GM18502 (cell line): ENCODE measurements at regions not wholly inside any gene's neighbourhood (a gene's known extent, or its start where the extent isn't known, plus 50 kb on each side); places are given as distances from the start of the nearest gene placed in this dataset.

ENCODE experiments used
- ATAC-seq: cut with Tn5 transposase; IDR thresholded peaks from one replicate; pipeline ENCODE4 v1.9.1; 2021; ENCODE audit warnings: mild to moderate bottlenecking; ENCODE audit not compliant: unreplicated experiment, poor library complexity

DNA sequence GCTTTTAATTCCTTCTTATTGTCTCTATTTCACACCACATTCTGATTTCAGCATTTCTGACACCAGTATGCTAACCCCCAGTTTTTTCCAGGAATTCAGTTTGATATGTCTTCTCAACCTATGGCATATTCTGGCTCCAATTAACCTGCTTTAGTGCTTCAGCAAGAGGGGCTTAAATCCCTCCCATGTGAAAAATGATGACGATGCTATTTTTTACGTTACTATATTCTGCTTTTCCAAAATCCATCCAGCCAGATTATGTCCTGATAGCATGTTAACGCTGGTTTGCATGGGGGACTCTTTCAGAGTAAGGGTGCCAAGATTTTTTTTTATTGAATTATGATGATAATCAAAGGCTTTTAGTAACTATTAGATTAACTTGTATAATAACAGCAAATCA is 163.3 kb upstream of the ADAMTS5 start:
- ATAC-seq: no peak

DNA sequence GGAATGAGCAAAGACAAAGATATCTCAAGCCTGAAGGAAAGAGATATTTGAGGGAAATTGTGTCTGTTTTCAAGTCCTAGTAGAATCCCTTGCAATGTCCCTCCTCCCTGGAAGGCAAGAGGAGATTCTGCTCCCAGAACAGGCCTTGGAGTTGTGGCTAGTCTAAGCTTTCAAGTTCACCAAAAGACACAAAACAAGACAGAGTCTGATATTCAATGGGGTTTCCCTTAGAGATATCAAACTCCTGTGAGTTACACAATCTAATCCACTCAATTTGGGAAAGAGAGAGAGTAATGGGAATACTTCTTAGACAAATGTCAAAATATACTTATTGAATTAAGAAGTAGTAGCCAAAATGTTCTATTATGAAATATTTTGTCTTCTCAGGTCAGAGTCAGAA is 162.8 kb upstream of the ADAMTS5 start:
- no peak for ATAC-seq

DNA sequence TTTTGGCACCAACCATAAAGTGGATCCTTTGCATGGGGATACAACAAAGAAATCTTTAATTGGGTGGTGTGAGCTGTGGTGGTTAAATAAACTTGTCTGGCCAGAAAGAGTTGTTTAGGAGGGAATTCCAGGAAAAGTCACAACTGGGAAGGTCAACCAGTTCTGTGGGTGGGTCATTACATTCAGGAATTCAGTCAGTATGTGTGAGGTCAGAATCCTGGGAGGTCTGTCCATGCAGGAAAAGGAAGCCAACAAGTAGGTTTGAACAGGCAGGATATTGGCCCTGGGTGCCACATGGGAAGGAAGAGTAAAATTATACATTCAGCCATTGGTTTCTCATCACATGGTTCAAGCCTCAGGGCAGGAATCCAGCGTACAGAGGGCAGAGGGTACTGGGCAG is 162.3 kb upstream of the ADAMTS5 start:
- no peak for ATAC-seq

DNA sequence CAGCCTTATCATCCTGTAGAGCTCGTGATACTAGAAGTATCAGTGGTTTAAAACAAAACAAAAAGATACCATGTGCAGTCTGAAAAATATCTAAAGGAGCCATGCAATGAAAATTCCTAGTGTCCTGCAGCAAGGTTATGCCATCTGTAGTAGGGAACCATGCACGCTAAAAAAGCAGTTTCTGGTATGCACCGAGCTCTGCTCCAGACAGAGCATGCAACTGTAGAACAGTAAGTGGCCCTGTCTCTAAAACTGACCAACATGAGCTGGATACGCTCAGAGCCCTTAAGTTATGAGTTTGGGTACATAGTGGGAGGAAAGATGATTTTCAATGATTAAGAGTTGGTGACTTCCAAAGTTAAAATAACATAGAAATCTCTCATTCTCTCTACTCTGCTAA is 159.3 kb upstream of the ADAMTS5 start:
- ATAC-seq: no peak

DNA sequence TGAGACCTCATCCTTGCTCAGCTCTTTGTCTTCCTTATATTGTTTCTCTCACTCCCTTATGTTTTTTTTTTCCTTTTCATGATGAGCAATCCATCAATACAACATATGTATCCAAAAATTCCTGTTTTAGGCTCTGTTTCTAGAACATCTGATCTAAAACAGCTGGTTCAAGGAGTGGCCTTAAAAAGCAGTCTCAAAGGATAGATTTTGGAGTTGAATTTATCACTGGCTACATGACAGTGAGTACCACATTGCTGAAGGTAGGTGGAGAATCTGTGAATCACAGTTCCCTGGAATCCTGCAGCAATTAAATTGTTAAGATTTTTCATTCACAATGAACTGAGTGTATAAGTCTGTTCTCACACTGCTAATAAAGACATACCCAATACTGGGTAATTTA is 155.8 kb upstream of the ADAMTS5 start:
- ATAC-seq: no peak

DNA sequence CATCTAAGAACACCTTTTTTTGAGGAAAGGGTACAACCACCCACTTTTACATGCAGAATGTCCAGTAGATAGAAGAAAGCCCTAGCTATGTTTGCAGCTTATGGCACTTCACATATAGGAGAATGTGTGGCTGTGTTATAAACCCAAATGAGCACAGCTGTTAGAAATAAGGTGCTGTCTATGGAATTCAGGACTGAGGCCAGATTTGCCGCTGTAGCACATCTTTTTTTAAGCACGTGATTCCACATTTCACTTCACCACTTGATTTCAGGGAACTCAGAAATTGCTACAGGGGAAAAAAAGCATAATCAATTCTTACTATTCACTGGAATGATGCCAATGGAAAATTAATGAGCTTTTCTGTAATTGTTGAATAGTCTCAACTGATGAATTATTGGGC is 147.2 kb upstream of the ADAMTS5 start:
- ATAC-seq: no peak

DNA sequence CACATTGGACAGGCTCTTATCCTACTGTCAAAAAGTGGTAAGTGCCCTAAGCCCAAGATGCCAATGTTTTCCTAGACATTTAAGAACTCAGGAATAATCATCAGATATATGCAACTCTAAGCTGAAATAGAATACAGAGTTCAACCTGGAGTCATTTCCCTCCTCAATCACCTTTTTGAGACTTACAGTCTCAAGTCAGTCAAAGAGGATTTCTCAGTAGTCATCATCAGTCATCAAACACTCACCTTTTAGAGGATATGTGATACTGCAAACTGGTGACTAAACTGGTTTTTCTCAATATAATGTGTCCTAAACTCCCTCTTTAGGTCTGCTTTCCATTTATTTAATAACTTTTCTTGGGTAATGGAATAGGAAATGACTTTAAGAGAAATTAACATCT is 145.3 kb upstream of the ADAMTS5 start:
- ATAC-seq: no peak

DNA sequence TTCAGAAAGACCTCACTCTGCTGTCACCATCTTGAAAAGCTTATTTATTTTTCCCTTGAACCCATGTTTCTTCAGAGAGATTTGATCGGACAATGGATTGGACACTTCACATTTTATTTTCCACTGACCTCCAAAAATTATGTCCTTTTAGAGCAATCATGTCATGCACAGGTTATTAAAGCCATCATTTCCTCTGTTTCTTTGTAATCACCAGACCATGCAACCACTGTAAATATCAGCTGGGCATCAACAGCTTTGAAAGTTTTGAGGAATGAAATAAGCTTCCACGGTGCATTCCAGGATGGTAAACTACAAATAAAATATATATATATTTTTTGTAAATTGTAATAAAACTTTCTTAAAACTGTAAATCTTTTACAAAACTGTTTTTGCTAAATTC is 144.1 kb upstream of the ADAMTS5 start:
- no peak for ATAC-seq

DNA sequence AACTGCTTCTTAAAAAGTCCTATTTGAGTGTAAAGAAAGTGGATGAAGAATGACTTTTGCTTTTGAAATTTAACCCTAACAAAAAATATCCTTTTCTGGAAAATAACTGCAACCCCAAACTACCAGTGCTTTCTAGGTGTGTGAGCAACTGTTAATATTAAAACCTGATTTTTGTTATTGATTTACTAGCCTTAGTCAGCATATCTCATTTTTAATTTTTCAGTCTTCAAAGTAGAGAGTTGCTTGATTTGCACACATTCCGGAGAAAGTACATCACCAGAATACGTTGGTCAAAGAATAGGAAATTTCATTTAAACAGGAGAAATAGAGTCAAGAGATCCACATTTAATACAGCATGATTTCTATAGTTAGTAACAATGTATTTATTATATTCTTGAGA is 141.8 kb upstream of the ADAMTS5 start:
- no peak for ATAC-seq

DNA sequence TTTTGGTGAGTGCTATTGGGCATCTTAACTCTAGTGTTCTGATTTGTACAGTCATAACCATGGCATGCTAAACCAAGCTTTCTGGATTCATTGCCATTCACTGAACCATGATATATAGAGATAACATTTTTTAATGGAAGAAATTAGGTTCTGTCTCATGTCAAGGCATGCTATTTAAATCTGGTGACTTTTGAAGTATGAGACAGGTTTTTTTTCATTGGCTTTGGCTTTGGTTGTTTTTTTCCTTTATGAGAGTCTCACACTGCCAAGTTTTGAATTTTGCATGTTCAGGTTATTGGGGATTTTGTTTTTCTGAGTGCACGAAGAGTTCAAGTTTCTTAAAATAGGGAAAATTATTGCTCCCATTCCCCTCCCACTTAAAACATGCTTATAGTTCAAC is 141.3 kb upstream of the ADAMTS5 start:
- ATAC-seq: no peak

DNA sequence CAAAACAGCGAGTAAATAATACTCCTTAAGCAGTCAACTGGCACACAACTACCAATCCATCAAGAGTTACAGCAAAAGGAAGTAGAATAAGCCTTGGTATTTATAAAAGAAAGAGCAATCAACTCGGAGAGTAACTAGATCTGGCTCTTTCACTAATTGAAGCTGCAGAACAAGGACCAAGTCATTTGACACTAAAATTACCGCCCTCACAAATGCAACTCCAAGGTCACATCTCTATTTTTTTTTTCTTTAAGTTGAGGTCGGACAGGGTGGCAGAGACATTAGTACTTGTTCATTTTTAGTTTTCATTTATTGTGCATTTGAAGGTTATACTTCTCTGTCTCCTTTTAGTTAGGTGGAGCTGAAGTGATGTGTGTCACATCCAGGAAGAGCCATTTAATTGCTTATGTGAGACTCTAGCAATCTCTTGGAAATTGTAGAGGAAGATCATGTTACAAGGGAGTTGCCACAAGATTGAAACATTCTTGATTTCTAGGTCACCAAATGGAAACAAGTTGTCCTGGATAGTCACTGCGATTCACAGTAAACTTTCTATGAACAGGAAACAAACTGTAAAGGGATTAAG is 138.1 kb upstream of the ADAMTS5 start:
- no peak for ATAC-seq

DNA sequence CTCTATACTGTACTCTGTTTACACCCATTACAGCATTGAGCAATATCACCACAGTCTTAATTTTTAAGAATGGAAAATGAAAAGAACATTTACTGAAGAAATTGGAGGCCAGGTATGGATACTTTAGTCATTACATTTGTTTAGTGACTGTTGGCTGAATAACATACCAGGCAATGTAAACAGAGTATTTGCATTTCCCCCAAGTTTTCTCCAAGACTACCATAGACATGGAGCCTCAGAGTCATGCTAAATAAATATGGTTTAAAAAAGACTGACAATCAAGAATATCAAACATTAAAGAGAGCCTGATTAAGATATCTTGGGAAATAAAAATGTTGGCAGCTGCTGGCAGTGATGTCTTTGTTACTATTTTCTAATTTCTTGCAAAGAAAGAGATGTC is 136.9 kb upstream of the ADAMTS5 start:
- no peak for ATAC-seq

DNA sequence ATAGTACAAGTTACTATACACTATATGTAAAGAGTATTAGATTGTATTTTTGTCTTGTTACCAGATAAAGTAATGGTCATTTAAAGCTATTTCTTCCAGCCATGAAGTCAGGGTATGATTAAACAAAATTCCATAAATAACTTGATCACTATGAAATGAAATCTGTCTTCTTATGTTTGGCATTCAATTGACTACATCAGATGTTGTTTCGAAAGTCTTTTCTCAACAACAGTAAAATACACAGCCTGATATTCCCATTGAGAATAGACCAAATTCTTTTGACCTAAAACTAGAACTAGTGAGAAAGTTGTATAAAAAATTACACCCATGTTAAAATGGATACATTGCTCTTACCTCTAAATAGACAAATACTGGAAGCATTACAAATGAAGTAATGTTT is 134.6 kb upstream of the ADAMTS5 start:
- no peak for ATAC-seq

DNA sequence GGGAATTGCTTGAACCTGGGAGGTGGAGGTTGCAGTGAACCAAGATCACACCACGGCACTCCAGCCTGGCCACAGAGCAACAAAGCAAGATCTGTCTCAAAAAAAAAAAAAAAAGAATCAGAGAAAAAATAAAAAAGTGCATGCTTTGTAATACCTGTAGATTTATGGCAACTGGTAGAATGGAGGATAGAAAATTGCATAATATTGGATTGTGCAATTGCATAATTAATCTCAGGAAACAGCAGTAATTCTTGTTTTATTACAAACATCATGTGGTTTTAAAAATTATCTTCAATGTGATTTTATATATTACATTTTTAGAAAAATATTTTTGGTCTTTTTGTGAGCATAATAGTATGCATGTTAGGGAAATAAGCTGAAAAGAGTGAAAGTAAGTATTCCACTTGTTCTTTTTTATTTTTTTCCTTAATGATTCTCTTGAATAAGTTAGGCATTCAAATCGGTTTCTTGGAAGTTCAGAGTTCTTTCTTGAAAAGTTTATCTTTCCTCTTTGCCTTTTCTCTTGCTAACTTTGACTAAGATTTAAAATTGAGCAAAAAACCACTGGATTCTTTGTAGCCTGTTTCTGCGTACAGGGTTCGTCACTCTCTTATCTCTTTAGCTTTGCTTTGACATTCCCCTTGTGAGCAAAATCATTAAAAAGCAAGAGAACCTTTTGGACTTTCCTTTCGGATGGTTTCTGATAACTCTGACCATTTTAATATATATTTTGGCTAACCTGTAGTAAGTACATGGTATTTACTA is 127.5 kb upstream of the ADAMTS5 start:
- no peak for ATAC-seq

DNA sequence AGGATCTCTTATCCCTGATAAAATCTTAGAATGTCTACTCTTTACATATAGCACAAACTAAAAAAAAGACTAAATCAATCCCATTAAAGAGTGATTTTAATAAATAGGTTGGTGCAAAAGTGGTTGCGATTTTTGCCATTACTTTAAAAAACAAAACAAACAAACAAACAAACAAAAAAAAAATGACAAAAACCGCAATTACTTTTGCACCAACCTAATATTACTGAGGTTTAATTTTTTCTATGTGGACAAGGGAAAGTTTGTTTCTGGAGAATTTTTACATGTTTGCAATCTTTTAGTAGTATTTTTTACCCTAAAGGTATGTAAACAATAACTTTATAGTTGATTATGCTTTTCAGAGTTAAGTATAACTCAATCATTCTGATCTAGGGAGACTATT is 119.7 kb upstream of the ADAMTS5 start:
- no peak for ATAC-seq

DNA sequence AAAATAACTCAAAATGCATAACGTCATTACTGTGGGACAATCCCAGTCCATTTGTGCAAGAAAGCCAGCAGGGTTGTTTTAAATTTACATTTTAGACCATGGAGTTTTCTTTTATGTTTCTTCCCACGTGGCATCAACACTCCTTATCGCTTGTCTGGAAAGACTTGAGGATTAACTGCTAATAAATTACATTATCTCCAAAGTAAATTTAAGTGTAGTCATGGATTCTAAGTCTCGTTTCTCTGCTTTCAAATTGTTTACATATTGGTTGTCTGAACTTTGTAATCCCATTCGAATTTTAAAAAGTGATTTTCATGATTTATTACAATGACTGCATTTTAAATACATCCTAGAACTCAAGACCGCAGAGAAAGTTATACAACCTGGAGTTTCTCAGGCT is 119.3 kb upstream of the ADAMTS5 start:
- no peak for ATAC-seq

DNA sequence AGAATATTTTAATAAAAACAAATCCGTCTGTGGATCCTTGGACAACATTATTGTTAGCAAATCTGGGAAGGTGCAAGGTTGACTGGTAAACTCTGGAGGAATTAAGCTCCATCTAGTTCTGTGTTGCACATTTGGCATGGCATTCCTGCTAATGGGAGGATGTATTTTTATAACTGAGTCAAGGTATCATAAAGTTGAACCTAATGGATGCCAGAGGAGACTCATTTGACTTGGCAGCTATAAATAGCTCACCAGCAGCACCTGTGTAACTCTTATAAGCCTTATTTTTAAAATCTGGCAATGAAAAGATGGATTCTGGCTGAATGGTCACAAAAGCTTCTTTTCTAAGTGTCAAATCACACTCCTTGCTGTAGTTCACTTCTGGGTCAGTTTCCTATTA is 118.5 kb upstream of the ADAMTS5 start:
- no peak for ATAC-seq

DNA sequence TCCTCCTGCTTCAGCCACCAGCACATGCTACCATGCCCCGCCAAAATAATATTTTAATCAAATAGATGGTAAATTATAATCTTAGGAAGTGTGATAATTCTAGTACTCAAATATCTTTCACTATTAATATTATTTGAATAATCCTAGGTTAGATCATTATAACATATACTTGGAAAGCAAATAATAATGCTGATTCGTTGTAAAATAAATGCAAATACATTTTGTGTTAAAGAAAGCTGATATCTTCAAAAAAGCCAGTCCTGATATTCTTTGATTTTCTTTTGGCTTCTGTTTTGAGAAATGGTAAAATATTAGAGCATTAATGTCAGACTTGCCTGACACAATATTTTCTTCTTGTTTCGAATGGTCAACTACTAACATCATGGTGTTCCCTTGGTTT is 116.3 kb upstream of the ADAMTS5 start:
- no peak for ATAC-seq

DNA sequence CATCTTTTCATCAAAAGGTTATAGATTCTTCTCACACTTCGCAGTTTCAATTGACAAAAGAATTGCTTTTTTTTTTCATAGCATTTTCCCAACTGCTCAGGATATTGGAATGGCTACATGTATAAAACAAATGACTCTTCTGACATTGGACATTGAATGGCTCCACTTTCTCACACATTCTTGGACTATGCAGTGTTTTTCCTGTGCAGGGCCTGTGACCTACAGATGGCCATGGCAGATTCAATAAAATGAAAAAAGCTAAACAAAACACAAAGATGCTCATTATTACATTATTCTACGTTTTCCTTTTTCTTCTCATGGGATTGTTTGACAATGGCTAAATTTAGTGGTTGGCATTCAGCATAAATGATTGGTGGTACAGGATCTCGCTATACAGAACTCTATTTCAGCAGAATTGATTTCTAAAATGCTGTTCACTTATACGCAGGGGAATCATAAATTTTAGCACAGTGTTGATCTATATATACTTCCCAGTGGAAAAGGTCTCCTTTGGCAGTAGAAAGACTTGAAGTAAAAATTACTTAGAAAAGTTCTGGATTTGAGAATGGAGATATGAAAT is 115.6 kb upstream of the ADAMTS5 start:
- no peak for ATAC-seq

DNA sequence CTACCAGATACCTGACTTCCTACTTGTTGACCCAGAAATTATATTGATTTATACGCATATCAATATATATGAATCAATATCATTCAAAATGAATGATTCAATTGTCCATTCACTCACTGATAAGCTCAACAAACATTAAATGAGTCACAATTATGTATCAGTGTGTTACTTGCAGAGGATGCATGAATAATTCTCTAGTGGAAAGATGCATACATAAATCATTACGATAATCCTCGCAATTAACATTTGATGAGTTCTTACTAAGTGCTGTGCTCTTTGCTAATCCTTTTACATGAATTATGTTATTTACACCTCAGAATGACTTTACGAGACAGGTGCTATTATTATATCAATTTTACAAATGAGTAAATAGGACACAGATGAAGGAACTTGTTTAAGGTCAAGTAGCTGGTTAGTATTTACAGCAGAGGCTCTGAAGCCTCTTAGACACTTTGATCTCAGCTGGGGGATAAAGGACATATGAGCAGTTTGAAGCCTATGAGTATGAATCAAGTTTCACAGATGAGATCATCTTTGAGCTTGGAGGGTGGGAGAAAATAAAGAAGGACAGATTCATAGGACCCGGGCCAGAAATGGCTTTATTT is 112.8 kb upstream of the ADAMTS5 start:
- no peak for ATAC-seq

DNA sequence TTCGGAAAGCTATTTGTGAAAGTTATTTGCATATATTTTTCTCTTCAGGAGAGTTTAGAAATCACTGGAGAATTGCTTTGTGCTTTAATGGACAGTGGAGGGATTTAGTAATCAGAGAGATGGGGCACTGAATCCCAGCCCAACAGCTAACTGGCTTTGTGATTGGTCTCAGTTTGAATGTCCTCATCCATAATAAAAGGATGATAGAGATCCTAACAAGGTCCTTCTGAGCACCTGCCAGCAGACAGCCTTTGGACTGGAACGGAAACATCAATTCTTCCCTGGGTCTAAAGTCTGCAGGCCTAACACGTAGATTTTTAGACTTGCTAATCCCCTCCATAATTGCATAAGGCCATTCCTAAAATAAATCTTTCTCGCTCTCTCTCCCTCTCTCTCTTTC is 112.0 kb upstream of the ADAMTS5 start:
- no peak for ATAC-seq

DNA sequence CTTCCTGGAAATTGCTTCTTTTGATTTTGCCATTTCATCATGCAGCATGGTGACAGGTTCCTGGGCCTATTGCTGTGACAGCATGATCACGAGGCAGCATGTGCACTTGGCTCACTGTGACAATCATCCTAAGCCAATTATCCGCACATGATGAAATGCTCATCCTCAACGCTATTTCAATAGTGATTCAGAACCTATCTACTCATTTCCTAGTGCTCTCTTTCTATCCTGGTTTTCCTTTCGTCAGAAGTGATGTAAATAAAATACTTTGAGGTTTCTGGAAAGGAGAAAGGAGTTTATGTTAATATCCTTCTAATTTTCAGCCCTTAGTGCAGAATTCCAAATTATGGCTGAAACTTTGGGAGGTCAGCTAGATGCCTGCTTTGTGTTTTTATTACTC is 110.6 kb upstream of the ADAMTS5 start:
- ATAC-seq: no peak
